Kidney epithelial cell (primary cell): ENCODE measurements at regions not wholly inside any gene's neighbourhood (a gene's known extent, or its start where the extent isn't known, plus 50 kb on each side); places are given as distances from the start of the nearest gene placed in this dataset.

Experiments used
- DNase-seq: peaks from one replicate; pipeline ENCODE4 v3.0.0-alpha.2; 2010; ENCODE audit warnings: low read depth
- H3K27me3 ChIP-seq: 2 replicates; pipeline ENCODE4 v1.6.0; 2011; ENCODE audit warnings: low read length; ENCODE audit not compliant: control insufficient read depth, insufficient read depth
- H3K36me3 ChIP-seq: 2 replicates; pipeline ENCODE4 v1.5.1; 2011; ENCODE audit warnings: low read length; ENCODE audit not compliant: control insufficient read depth, insufficient read depth
- H3K4me3 ChIP-seq: 2 replicates; pipeline ENCODE4 v1.5.1; 2011; ENCODE audit warnings: low read depth, mild to moderate bottlenecking, control low read depth, low read length
- TF ChIP-seq, protein P1 (sequence below): IDR thresholded peaks from 2 replicates; pipeline ENCODE4 v1.5.1; 2011; ENCODE audit warnings: mild to moderate bottlenecking, moderate library complexity, low read length, control low read depth, inconsistent platforms; ENCODE audit not compliant: insufficient read depth, poor library complexity, severe bottlenecking

DNA sequence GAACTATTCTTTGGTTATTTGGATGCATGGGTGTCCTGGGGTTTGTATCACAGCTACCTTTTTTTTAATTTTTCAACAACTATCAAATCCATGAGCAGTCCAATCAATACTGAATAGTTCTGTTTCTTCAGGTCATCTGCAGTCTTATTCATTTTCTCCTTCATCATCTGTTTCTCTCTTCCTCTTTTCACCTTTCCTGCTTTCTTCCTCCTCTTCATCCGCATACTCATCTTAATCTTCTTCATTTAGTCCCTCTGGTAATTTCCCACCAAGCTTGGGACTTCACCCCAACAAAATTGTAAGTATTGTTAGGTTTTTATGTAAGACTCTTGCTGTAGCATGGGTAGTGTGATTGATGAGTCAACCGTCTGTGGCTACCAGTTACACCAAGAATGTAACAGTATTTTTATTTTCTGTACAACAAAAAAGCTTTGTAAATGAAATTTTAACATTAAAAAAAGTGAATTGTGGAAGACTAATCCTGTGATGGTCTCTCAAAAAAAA lies 184.1 kb upstream of the RNPC3 start:
- TF ChIP-seq, protein P1, sequence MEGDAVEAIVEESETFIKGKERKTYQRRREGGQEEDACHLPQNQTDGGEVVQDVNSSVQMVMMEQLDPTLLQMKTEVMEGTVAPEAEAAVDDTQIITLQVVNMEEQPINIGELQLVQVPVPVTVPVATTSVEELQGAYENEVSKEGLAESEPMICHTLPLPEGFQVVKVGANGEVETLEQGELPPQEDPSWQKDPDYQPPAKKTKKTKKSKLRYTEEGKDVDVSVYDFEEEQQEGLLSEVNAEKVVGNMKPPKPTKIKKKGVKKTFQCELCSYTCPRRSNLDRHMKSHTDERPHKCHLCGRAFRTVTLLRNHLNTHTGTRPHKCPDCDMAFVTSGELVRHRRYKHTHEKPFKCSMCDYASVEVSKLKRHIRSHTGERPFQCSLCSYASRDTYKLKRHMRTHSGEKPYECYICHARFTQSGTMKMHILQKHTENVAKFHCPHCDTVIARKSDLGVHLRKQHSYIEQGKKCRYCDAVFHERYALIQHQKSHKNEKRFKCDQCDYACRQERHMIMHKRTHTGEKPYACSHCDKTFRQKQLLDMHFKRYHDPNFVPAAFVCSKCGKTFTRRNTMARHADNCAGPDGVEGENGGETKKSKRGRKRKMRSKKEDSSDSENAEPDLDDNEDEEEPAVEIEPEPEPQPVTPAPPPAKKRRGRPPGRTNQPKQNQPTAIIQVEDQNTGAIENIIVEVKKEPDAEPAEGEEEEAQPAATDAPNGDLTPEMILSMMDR: no peak

DNA sequence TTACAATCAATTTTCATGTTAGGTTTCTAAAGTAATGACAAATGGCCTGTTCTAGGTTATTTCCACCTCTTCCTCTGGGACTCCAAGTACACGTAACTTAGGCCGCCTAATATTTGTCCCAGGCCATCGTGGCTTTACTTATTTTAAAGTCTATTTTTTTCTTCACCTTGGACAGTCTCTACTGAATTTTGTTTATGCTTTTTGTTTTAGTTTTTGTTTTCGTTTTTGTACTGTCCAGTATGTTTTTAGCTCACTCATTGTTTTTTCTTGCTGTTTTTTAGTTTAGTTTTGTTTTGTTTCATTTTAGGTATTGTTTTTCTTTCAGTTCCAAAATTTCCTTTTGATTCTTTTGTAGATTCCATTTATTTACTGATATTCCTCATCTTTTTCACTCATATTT lies 187.7 kb upstream of the RNPC3 start:
- no peaks in the 10 kb centered on the region for H3K27me3 ChIP-seq
- no peak for DNase-seq
- TF ChIP-seq, protein P1: no peak
- H3K36me3 ChIP-seq: no peaks in the 10 kb centered on the region
- H3K4me3 ChIP-seq: no peak overlapping the region

More for the DNA sequence above, 184.1 kb upstream of the RNPC3 start:
- H3K36me3 ChIP-seq: no peaks in the 10 kb centered on the region
- no peaks in the 10 kb centered on the region for H3K27me3 ChIP-seq
- no peak overlapping the region for H3K4me3 ChIP-seq
- no peak for DNase-seq

DNA sequence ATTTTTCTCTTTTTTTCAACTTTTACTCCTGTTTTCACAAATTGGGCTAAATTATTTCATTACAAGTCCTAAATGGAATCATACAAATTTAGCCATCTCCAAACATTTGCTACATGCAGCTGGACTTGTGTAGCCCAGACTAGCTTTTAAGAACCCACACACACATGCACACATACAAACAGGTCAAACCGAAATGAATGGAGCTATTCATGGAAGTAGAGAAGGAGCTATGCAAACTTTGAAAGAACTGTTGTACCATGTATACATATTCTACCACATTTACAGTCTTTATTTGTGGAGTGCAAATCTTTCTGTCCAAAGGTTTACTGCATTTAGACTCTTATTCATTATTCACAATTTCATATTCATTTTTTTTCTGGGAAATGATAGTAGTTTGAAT lies 189.1 kb upstream of the RNPC3 start:
- no peaks in the 10 kb centered on the region for H3K27me3 ChIP-seq
- no peak overlapping the region for H3K4me3 ChIP-seq
- no peaks in the 10 kb centered on the region for H3K36me3 ChIP-seq
- no peak for DNase-seq
- TF ChIP-seq, protein P1: no peak

DNA sequence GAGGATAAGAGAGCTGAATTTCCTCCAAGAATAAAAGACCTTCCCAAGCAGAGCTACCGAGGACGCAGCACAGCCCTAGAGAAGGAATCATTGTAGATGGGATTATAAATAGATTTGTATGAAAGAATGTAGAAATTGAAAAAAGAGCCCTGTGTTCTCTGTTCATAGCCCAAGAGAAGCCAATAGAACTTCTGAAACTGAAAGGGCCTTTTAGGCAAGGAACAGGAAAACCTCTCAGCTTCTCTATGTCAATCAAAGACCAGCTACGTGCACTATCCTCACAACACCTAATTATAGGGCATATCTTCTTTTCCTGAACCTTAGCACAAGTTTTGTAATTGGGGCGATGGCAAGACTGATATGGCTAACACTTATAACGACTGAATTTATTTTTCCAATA lies 192.4 kb upstream of the RNPC3 start:
- Histone ChIP-seq H3K27me3 (no peaks in the 10 kb centered on the region), H3K36me3 (no peaks in the 10 kb centered on the region), H3K4me3 (no peak overlapping the region)
- no peak for DNase-seq
- TF ChIP-seq, protein P1: no peak

DNA sequence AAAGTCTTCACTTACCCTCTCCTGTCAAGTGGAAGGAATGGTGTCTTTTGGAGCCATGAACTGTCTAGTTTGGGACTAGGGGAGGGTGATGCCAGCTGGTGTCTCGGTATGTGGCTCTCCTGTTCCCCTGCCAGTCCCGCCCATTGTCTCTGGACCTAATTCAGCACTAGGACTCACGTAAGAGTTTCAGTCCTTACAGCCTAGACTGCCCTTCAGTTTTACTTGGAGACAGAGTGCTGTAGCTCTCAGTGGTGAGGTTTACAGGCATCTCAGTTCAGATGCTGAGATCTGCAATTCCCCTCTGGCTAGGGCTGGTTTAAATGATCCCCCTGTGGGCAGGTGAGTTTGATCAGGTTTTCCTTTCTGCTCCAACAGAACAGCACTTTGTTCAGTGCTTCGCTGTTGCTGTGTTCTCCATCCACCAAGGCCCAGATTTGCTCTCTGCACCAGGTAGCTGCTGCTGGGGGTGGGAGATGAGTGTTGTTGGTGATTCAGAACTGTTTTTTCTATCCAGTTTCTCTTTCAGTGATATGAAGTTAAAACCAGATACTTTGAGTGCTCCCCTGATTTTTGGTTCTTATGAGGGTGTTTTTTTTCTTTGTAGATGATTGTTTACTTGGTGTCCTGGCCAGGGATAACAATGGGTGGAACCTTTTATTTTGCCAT lies 198.3 kb upstream of the RNPC3 start:
- TF ChIP-seq, protein P1: no peak
- Histone ChIP-seq H3K4me3 (no peak overlapping the region), H3K36me3 (no peaks in the 10 kb centered on the region), H3K27me3 (no peaks in the 10 kb centered on the region)
- DNase-seq: no peak

DNA sequence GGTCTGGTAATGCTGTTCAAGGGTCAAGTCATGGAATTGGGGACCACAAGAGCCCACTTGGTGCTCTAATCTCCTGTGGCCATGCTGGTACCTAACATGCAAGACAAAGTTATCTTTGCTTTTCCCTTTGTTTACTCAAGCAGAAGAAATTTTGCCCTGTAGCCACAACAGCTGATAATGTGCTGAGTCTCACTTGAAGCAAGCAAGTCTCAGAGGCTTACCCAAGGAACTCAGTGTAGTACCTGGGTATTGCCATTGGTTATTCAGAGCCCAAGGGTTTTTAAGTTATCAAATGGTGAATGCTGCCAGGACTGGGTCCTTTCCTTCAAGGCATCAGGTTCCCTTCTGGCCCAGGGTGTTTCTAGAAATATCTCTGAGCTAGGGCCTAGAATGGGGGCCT lies 198.9 kb upstream of the RNPC3 start:
- H3K4me3 ChIP-seq: no peak overlapping the region
- DNase-seq: no peak
- H3K27me3 ChIP-seq: no peaks in the 10 kb centered on the region
- TF ChIP-seq, protein P1: no peak
- no peaks in the 10 kb centered on the region for H3K36me3 ChIP-seq
